ENCODE measurements at regions not wholly inside any gene's neighbourhood (a gene's known extent, or its start where the extent isn't known, plus 50 kb on each side); places are given as distances from the start of the nearest gene placed in this dataset.

DNA sequence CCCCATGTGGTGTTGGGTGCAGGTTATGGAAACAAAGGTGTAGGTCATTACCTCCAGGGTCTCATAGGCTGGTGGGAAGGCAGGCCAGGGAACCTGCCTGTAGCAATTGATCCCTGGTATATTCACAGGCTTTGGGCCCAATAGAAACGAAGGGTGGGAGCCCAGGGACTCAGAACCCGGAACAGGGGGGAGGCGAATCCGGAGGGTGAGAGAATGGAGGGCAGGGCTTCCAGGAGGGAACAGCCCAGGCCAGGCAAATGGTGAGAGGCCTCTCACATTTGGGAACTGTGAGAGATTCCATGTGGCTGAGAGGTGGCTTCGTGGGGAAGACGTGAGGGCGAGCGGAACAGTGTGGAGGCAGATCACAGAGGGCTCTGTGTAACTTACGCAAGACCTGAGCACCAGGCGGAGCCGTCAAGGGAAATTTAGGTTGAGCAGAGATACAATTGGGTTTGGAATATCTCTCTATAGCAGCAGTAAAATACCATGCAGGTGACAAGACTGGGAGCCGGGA lies 267.1 kb downstream of the ERMARD start:
- H3K36me3 Mint-ChIP-seq: no peaks in the 10 kb centered on the region
- WGBS (ENCODE audit: insufficient coverage): 90% methylated on average over 12 of the region's 12 CpGs
- no peak overlapping the region for H3K27ac ChIP-seq (ENCODE audit: low read length)
- DNase-seq: no peak
- no peak overlapping the region for H3K4me3 ChIP-seq (ENCODE audit: low read length)
- peaks cover 17% of the 10 kb centered on the region for H3K4me1 ChIP-seq (ENCODE audit: control insufficient read depth, insufficient read depth, low read length)
- H3K9me3 Mint-ChIP-seq: no peaks in the 10 kb centered on the region
- H3K27ac Mint-ChIP-seq: no peak overlapping the region
- peaks cover 17 to 38% of the 10 kb centered on the region in 2 donors for H3K27me3 Mint-ChIP-seq (ENCODE audit: low read depth in 2 of 2)
- no peaks in the 10 kb centered on the region for H3K9me3 ChIP-seq (ENCODE audit: control insufficient read depth, insufficient read depth, low read length)
- TF ChIP-seq, protein P1, sequence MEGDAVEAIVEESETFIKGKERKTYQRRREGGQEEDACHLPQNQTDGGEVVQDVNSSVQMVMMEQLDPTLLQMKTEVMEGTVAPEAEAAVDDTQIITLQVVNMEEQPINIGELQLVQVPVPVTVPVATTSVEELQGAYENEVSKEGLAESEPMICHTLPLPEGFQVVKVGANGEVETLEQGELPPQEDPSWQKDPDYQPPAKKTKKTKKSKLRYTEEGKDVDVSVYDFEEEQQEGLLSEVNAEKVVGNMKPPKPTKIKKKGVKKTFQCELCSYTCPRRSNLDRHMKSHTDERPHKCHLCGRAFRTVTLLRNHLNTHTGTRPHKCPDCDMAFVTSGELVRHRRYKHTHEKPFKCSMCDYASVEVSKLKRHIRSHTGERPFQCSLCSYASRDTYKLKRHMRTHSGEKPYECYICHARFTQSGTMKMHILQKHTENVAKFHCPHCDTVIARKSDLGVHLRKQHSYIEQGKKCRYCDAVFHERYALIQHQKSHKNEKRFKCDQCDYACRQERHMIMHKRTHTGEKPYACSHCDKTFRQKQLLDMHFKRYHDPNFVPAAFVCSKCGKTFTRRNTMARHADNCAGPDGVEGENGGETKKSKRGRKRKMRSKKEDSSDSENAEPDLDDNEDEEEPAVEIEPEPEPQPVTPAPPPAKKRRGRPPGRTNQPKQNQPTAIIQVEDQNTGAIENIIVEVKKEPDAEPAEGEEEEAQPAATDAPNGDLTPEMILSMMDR (IDR thresholded peaks at IDR 0.05): no peak
- no peaks in the 10 kb centered on the region for H3K27me3 ChIP-seq (ENCODE audit: control insufficient read depth, insufficient read depth, low read length)
- no peaks in the 10 kb centered on the region for H3K4me1 Mint-ChIP-seq
- intact Hi-C loops (cut with micrococcal nuclease): no loop called here
- no peaks in the 10 kb centered on the region for H3K36me3 ChIP-seq (ENCODE audit: control insufficient read depth, insufficient read depth, low read length)
- H3K4me3 Mint-ChIP-seq: no peak overlapping the region
- no peak for ATAC-seq

DNA sequence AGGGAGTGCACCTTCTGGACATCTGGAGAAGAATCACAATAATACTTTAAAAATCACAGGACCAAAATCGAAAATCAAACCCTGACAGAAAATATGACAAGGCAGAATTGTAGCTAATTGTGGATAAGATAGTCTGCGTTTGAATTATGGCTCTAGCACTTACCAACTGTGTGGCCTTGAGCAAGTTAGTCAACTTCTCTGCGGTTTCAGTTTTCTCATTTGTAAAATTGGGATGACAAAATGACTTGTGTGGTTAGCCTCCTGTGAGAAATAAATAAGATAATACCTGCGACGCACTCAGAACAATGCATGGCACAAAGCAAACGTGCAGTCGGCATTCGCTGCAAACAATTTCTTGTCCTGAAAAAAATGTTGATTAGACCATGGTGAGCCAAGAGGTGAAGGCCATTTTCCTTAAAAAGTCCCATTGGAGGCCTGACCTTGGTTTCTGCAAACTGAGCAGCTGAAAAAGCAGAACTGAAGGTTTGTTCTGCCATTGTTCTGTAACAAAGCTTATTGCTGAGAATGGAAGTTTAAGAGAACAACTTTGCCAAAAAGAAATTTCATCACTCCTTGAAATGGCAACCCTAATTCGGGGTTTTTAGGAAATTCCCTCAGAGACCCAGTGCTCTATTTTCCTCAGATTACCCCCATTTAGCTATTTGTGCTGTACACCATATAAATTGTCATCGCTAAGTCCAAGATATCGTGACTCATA lies 266.3 kb downstream of the ERMARD start:
- no peaks in the 10 kb centered on the region for H3K9me3 Mint-ChIP-seq
- DNase-seq (no peak), ATAC-seq (no peak)
- H3K4me3 Mint-ChIP-seq: no peak overlapping the region
- TF ChIP-seq, protein P1 (IDR thresholded peaks at IDR 0.05): no peak
- H3K27me3 Mint-ChIP-seq (ENCODE audit: low read depth in 2 of 2): peaks cover 17 to 38% of the 10 kb centered on the region in 2 donors
- no peak overlapping the region for H3K27ac Mint-ChIP-seq
- no peaks in the 10 kb centered on the region for H3K27me3 ChIP-seq (ENCODE audit: control insufficient read depth, insufficient read depth, low read length)
- intact Hi-C loops (cut with micrococcal nuclease): no loop called here
- no peaks in the 10 kb centered on the region for H3K36me3 ChIP-seq (ENCODE audit: control insufficient read depth, insufficient read depth, low read length)
- H3K4me3 ChIP-seq (ENCODE audit: low read length): no peak overlapping the region
- WGBS (ENCODE audit: insufficient coverage): 85% methylated on average over 10 of the region's 11 CpGs
- peaks cover 17% of the 10 kb centered on the region for H3K4me1 ChIP-seq (ENCODE audit: control insufficient read depth, insufficient read depth, low read length)
- no peaks in the 10 kb centered on the region for H3K9me3 ChIP-seq (ENCODE audit: control insufficient read depth, insufficient read depth, low read length)
- no peaks in the 10 kb centered on the region for H3K36me3 Mint-ChIP-seq
- H3K4me1 Mint-ChIP-seq: no peaks in the 10 kb centered on the region
- no peak overlapping the region for H3K27ac ChIP-seq (ENCODE audit: low read length)

DNA sequence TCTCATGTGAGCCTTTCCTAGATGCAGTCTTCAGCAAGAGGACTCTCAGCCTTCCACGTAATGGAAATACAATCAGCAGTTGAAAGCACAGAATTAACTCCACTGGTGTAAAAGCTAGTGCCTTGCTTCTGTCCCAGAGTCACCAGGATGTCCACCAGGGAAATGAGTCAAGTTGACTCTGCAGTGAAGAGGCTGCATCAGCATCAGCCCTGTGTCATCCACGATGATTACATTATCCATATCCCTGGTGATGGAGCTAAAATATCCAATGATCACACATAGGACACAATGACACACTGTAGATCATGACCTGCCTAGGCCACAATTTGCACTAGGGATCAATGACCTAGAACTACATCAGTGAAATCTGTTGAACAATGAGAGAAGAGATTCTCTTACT lies 262.4 kb downstream of the ERMARD start:
- Histone ChIP-seq H3K4me3 (ENCODE audit: low read length) (no peak overlapping the region), H3K36me3 (ENCODE audit: control insufficient read depth, insufficient read depth, low read length) (no peaks in the 10 kb centered on the region), H3K4me1 (ENCODE audit: control insufficient read depth, insufficient read depth, low read length) (no peaks in the 10 kb centered on the region), H3K27me3 (ENCODE audit: control insufficient read depth, insufficient read depth, low read length) (no peaks in the 10 kb centered on the region), H3K27ac (ENCODE audit: low read length) (no peak overlapping the region), H3K9me3 (ENCODE audit: control insufficient read depth, insufficient read depth, low read length) (no peaks in the 10 kb centered on the region)
- Mint-ChIP-seq H3K36me3 (no peaks in the 10 kb centered on the region), H3K27ac (no peak overlapping the region), H3K4me1 (peaks cover 0 to 6% of the 10 kb centered on the region in 2 donors), H3K27me3 (ENCODE audit: low read depth in 2 of 2) (peaks cover 24 to 33% of the 10 kb centered on the region in 2 donors), H3K4me3 (no peak overlapping the region), H3K9me3 (no peaks in the 10 kb centered on the region)
- TF ChIP-seq, protein P1 (IDR thresholded peaks at IDR 0.05): no peak
- intact Hi-C loops (cut with micrococcal nuclease): no loop called here
- DNase-seq (no peak), ATAC-seq (no peak)
- WGBS (ENCODE audit: insufficient coverage): 93% methylated on average over 2 of the region's 2 CpGs

DNA sequence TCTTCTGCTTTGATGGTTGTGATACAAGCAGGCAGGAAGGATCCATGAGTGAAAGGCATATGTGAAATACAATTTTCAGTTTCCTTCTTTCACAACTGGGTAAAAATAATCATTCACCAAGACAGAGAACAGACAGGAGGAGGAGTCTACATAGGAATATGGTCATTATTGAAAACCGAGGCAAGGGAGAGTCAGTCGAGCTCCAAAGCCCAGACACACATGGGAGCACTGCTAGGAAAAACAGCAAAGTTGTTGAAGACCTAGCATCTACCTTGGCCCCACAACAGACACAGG lies 260.6 kb downstream of the ERMARD start:
- no peak overlapping the region for H3K4me3 ChIP-seq (ENCODE audit: low read length)
- H3K36me3 ChIP-seq (ENCODE audit: control insufficient read depth, insufficient read depth, low read length): no peaks in the 10 kb centered on the region
- intact Hi-C loops (cut with micrococcal nuclease): no loop called here
- H3K27ac ChIP-seq (ENCODE audit: low read length): no peak overlapping the region
- no peaks in the 10 kb centered on the region for H3K4me1 ChIP-seq (ENCODE audit: control insufficient read depth, insufficient read depth, low read length)
- Mint-ChIP-seq H3K9me3 (no peaks in the 10 kb centered on the region), H3K4me3 (no peak overlapping the region), H3K36me3 (no peaks in the 10 kb centered on the region), H3K27me3 (ENCODE audit: low read depth in 2 of 2) (peaks cover 13 to 17% of the 10 kb centered on the region in 2 donors), H3K27ac (no peak overlapping the region), H3K4me1 (peaks cover 0 to 6% of the 10 kb centered on the region in 2 donors)
- TF ChIP-seq, protein P1 (IDR thresholded peaks at IDR 0.05): no peak
- no peak for DNase-seq
- ATAC-seq: no peak
- H3K27me3 ChIP-seq (ENCODE audit: control insufficient read depth, insufficient read depth, low read length): no peaks in the 10 kb centered on the region
- 92% methylated on average over 2 of the region's 2 CpGs for WGBS (ENCODE audit: insufficient coverage)
- no peaks in the 10 kb centered on the region for H3K9me3 ChIP-seq (ENCODE audit: control insufficient read depth, insufficient read depth, low read length)

All from natural killer cell (primary cell).